Chondrocyte (in vitro differentiated cells): ENCODE measurements at regions not wholly inside any gene's neighbourhood (a gene's known extent, or its start where the extent isn't known, plus 50 kb on each side); places are given as distances from the start of the nearest gene placed in this dataset.

ENCODE experiments used
- DNase-seq: peaks from one replicate; pipeline ENCODE4 v3.0.0; 2021; ENCODE audit warnings: mixed read lengths, low spot score
- H3K27ac Mint-ChIP-seq: one replicate; pipeline ENCODE4 v1.8.0; 2021; ENCODE audit warnings: mild to moderate bottlenecking, moderate library complexity, mixed read lengths; ENCODE audit not compliant: unreplicated experiment
- H3K27me3 Mint-ChIP-seq: 2 replicates; pipeline ENCODE4 v1.8.0; 2021; ENCODE audit warnings: low read depth, mixed read lengths
- H3K36me3 Mint-ChIP-seq: 2 replicates; pipeline ENCODE4 v1.8.0; 2021; ENCODE audit warnings: low read depth, mixed read lengths
- H3K4me1 Mint-ChIP-seq: 2 replicates; pipeline ENCODE4 v1.8.0; 2021; ENCODE audit warnings: low read depth, mild to moderate bottlenecking, mixed read lengths
- H3K4me3 Mint-ChIP-seq: one replicate; pipeline ENCODE4 v1.8.0; 2021; ENCODE audit warnings: mild to moderate bottlenecking, moderate library complexity, mixed read lengths; ENCODE audit not compliant: unreplicated experiment
- H3K9me3 Mint-ChIP-seq: 2 replicates; pipeline ENCODE4 v1.8.0; 2021; ENCODE audit warnings: low read depth, mixed read lengths
- TF ChIP-seq, protein P1 (sequence below): fragments of 200-600 bp; sonication (generic); IDR thresholded peaks from 2 replicates; pipeline ENCODE4 v1.5.0; 2021; ENCODE audit warnings: antibody characterized with exemption, mild to moderate bottlenecking, moderate library complexity

DNA sequence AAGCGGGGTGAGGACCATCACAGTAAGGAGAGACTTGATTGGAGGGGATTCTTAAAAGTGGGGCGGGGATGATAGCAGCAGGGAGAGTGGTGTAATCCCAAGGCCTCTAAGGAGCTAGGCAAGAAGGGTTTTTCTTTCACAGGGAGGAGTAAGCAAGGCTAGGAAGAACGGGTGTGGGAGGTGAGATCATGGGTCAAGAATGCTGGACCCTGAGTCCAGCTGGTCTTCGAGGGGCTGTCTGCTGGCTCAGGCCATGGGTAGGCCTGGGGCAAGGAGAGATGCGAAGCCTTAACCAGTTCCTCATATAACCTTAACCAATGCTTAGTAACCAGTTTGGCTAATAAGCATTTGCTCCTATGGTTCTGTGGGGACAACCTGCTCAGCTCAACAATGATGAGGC, 599.1 kb downstream of the NPHP4 start:
- TF ChIP-seq, protein P1, sequence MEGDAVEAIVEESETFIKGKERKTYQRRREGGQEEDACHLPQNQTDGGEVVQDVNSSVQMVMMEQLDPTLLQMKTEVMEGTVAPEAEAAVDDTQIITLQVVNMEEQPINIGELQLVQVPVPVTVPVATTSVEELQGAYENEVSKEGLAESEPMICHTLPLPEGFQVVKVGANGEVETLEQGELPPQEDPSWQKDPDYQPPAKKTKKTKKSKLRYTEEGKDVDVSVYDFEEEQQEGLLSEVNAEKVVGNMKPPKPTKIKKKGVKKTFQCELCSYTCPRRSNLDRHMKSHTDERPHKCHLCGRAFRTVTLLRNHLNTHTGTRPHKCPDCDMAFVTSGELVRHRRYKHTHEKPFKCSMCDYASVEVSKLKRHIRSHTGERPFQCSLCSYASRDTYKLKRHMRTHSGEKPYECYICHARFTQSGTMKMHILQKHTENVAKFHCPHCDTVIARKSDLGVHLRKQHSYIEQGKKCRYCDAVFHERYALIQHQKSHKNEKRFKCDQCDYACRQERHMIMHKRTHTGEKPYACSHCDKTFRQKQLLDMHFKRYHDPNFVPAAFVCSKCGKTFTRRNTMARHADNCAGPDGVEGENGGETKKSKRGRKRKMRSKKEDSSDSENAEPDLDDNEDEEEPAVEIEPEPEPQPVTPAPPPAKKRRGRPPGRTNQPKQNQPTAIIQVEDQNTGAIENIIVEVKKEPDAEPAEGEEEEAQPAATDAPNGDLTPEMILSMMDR: no peak
- Mint-ChIP-seq H3K27ac (no peak overlapping the region), H3K4me1 (no peaks in the 10 kb centered on the region), H3K9me3 (peaks cover 19% of the 10 kb centered on the region), H3K4me3 (no peak overlapping the region), H3K36me3 (no peaks in the 10 kb centered on the region), H3K27me3 (no peaks in the 10 kb centered on the region)
- no peak for DNase-seq

DNA sequence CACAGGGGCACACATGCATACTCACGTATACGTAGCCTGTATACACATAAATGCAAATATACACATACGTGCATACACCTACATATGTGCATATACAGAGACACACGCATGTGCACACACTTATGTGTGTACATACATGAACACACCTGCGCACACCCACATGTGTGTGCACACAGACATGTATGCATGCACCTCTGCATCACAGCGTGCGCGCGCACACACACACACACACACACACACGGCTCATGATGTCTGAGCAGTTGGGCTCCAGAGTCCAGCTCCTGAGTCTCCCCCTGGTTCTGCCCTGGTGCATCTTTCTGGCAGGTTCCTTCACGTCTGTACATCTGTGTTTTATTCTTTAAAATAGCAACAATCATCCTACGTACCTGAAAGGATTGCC, 600.5 kb downstream of the NPHP4 start:
- no peaks in the 10 kb centered on the region for H3K36me3 Mint-ChIP-seq

DNA sequence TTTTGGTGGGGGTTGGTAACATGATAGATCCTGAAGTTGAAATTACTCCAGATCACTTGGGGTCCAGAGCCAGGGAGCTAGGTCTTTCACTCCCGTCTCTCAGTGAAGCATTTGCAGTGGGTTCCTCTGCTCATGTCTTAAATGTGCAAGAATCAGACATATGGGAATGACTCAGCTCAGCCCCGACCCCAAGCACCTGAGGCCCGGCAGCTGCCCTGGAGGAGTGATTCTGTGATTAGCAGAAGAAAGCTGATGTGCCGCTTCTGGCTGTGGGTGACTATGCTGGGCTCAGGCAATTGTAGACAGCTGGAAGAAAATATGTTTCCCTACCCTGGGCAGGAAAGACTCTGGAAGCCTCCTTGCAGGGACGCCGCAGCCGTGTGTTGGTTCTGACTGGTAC, 601.7 kb downstream of the NPHP4 start:
- H3K27me3 Mint-ChIP-seq: no peaks in the 10 kb centered on the region
- no peak for DNase-seq
- no peaks in the 10 kb centered on the region for H3K36me3 Mint-ChIP-seq
- H3K4me1 Mint-ChIP-seq: no peaks in the 10 kb centered on the region
- H3K27ac Mint-ChIP-seq: no peak overlapping the region
- TF ChIP-seq, protein P1: no peak
- peaks cover 10% of the 10 kb centered on the region for H3K9me3 Mint-ChIP-seq
- H3K4me3 Mint-ChIP-seq: no peak overlapping the region

More for the DNA sequence above, 600.5 kb downstream of the NPHP4 start:
- Mint-ChIP-seq H3K4me3 (no peak overlapping the region), H3K4me1 (no peaks in the 10 kb centered on the region), H3K27ac (no peak overlapping the region), H3K9me3 (peaks cover 12% of the 10 kb centered on the region), H3K27me3 (no peaks in the 10 kb centered on the region)
- no peak for DNase-seq
- TF ChIP-seq, protein P1: no peak

DNA sequence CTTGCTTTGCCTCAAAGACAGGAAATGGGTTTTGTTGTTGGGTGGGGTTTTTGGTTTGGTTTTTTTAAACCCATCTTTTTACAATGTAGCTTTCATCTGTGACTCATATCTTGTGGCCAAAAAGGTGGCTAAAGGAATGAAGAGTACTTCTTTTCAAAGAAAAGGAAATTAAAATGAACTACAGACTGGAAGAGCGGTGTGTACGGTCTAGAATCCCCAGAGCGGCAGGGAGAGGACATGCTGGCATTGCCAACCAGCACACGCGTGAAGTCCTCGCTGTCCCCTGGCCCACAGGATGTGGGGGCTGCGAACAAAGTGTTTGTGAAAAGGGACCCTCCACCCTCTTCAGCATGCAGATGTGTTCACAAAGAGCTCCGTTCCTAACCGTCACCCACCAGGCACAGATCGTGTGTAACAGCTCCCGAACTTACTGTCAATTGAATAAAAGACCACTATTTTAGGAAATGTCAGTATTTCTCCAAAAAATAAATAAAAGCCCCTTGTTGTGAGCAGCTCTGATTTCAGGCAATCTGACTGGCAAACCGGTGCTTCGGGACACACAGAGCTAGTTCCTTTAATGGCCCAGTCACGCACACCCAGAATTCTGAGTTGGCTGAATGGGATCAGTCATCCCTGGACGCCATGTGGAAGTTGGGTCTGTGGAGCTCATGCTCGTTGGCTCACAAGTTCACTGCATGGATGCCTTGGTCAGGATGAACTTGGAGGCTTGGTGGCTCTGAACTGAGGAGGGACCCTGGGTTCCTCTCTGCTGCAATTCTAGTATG, 602.9 kb downstream of the NPHP4 start:
- TF ChIP-seq, protein P1: no peak
- H3K9me3 Mint-ChIP-seq: peaks cover 3% of the 10 kb centered on the region
- H3K4me3 Mint-ChIP-seq: no peak overlapping the region
- H3K27me3 Mint-ChIP-seq: no peaks in the 10 kb centered on the region
- no peaks in the 10 kb centered on the region for H3K4me1 Mint-ChIP-seq
- no peaks in the 10 kb centered on the region for H3K36me3 Mint-ChIP-seq
- DNase-seq: no peak
- no peak overlapping the region for H3K27ac Mint-ChIP-seq

DNA sequence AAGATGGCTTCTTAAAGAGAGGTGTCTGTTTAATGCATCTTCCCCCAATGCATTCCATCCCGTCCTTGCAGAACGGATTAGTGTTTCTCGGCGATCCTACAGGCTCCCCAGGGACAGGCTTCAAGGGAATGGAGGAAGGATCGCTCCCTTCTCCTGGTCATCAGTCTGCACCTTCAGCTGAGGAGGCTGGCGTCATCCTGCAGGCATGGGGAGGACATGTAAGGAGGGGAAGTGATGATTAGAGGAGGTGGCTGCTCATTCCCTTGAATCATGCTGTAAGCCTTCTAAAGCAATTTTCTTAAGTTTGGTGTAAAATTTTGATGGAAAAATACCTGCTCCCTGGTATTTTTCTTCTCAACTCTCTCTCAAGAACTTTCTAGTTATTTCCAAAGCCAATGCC, 603.6 kb downstream of the NPHP4 start:
- H3K27ac Mint-ChIP-seq: no peak overlapping the region

More for the DNA sequence above, 603.6 kb downstream of the NPHP4 start:
- no peak for DNase-seq
- no peaks in the 10 kb centered on the region for H3K4me1 Mint-ChIP-seq
- peaks cover 3% of the 10 kb centered on the region for H3K9me3 Mint-ChIP-seq
- H3K4me3 Mint-ChIP-seq: no peak overlapping the region
- H3K27me3 Mint-ChIP-seq: no peaks in the 10 kb centered on the region
- TF ChIP-seq, protein P1: no peak
- no peaks in the 10 kb centered on the region for H3K36me3 Mint-ChIP-seq
